Ishikawa (cell line): ENCODE measurements at regions not wholly inside any gene's neighbourhood (a gene's known extent, or its start where the extent isn't known, plus 50 kb on each side); places are given as distances from the start of the nearest gene placed in this dataset.

Source experiments
- EP300 ChIP-seq: IDR thresholded peaks from 2 replicates; pipeline ENCODE4 v1.6.1; 2012; ENCODE audit warnings: borderline replicate concordance
- MAX ChIP-seq: IDR thresholded peaks from 2 replicates; pipeline ENCODE4 v1.6.1; 2012
- NFIC ChIP-seq: IDR thresholded peaks from 2 replicates; pipeline ENCODE4 v1.6.1; 2012
- TCF12 ChIP-seq: IDR thresholded peaks from 2 replicates; pipeline ENCODE4 v1.6.1; 2012; ENCODE audit warnings: low read depth
- TEAD4 ChIP-seq: IDR thresholded peaks from 2 replicates; pipeline ENCODE4 v1.6.1; 2012
- TF ChIP-seq, protein P1 (sequence below): IDR thresholded peaks from 2 replicates; pipeline ENCODE4 v1.6.1; 2012; ENCODE audit warnings: low read depth, mild to moderate bottlenecking

DNA sequence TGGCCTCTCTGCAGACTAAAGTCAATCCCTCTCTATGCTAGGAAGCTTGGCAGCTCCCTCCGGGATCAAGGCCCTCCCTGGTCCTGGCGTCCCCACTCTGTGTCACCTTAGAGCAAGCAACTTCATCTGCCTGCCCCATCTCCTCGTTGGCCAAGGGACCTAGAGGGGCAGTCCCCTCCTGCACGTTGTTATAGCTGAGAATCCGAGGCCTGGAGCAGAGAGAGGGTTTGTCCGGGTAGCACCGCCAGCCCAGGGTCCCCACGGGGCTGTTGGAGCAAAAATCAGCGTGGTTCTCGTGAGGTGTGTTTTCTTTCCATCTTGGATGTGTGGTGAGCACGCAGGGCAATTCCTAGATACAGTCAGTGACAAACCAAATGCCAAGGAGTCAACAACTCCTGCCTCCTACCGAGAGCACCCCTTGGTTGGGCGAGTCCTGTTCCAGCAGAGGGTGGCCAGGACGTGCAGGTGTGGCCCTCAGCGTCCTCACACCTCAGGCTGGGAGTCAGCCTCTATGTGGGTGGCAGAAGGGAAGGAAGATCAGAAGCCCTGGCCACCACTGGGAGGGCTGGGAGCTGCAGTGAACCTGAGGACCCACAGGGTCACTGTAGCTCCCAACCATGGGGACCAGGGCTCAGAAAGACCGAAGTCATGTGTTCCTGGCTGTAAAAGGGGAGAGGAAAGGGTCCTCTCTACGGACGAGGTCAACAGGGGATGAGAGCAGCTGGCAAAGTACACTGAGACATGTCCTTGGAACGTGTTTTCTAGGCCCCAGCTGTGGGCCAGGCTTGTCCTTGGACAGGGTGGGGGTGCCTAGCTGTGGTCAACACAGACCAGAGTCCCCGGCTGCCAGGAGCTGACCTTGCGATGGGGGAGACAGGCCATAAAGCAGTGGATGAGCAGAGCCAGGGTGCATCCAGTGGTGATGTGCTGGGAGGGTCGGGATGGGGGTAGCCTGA, 85.6 kb upstream of the CIBAR2 start:
- no peak for TF ChIP-seq TEAD4
- TF ChIP-seq NFIC: no peak
- TF ChIP-seq MAX: no peak
- TF ChIP-seq, protein P1, sequence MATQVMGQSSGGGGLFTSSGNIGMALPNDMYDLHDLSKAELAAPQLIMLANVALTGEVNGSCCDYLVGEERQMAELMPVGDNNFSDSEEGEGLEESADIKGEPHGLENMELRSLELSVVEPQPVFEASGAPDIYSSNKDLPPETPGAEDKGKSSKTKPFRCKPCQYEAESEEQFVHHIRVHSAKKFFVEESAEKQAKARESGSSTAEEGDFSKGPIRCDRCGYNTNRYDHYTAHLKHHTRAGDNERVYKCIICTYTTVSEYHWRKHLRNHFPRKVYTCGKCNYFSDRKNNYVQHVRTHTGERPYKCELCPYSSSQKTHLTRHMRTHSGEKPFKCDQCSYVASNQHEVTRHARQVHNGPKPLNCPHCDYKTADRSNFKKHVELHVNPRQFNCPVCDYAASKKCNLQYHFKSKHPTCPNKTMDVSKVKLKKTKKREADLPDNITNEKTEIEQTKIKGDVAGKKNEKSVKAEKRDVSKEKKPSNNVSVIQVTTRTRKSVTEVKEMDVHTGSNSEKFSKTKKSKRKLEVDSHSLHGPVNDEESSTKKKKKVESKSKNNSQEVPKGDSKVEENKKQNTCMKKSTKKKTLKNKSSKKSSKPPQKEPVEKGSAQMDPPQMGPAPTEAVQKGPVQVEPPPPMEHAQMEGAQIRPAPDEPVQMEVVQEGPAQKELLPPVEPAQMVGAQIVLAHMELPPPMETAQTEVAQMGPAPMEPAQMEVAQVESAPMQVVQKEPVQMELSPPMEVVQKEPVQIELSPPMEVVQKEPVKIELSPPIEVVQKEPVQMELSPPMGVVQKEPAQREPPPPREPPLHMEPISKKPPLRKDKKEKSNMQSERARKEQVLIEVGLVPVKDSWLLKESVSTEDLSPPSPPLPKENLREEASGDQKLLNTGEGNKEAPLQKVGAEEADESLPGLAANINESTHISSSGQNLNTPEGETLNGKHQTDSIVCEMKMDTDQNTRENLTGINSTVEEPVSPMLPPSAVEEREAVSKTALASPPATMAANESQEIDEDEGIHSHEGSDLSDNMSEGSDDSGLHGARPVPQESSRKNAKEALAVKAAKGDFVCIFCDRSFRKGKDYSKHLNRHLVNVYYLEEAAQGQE: no peak
- TF ChIP-seq TCF12: no peak
- no peak for TF ChIP-seq EP300
